A549 (cell line): ENCODE measurements at regions not wholly inside any gene's neighbourhood (a gene's known extent, or its start where the extent isn't known, plus 50 kb on each side); places are given as distances from the start of the nearest gene placed in this dataset.

ENCODE experiments used
- TP53 ChIP-seq: fragments of 250-450 bp; sonication (Bioruptor Pico); IDR thresholded peaks from 2 replicates; pipeline ENCODE4 v1.5.0; 2021; ENCODE audit warnings: mild to moderate bottlenecking, moderate library complexity
- TF ChIP-seq, protein P1 (sequence below): fragments of >200 bp; sonication (Bioruptor Twin); formaldehyde crosslinking; IDR thresholded peaks from 3 replicates; pipeline ENCODE4 v1.6.1; 2016

DNA sequence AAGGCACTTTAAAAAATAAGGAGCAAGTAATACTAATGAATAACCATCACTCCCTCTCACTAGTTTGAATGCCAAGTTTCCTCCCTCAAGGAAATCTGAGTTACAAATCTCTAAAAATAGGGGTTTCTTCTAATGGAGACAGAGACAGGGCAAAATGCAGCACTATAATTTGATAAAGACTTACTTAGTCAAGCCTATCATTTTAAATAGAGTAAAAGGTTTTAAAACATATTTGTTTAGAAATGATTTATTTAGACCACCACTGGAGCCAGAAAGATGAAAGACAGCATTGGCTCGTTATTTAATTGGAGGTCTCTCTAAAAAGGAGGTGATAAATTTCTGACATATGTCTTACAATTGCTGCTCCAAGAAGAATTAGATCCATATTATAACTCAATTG lies 228.7 kb downstream of the TLE1 start:
- no peak for TF ChIP-seq TP53 (CRISPR knock-in tag)
- TF ChIP-seq, protein P1, sequence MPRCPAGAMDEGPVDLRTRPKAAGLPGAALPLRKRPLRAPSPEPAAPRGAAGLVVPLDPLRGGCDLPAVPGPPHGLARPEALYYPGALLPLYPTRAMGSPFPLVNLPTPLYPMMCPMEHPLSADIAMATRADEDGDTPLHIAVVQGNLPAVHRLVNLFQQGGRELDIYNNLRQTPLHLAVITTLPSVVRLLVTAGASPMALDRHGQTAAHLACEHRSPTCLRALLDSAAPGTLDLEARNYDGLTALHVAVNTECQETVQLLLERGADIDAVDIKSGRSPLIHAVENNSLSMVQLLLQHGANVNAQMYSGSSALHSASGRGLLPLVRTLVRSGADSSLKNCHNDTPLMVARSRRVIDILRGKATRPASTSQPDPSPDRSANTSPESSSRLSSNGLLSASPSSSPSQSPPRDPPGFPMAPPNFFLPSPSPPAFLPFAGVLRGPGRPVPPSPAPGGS, result no peak
